GM23338 (cell line): ENCODE measurements at regions not wholly inside any gene's neighbourhood (a gene's known extent, or its start where the extent isn't known, plus 50 kb on each side); places are given as distances from the start of the nearest gene placed in this dataset.

Experiments
- EZH2 ChIP-seq: fragments of 200-600 bp; sonication (generic); IDR thresholded peaks from one replicate; pipeline ENCODE4 v1.8.0; 2017; ENCODE audit warnings: antibody characterized with exemption, mild to moderate bottlenecking, low read depth; ENCODE audit not compliant: unreplicated experiment
- EZH2phosphoT487 ChIP-seq: fragments of 200-600 bp; sonication (generic); IDR thresholded peaks from one replicate; pipeline ENCODE4 v1.8.1; 2018; ENCODE audit warnings: antibody characterized with exemption; ENCODE audit not compliant: unreplicated experiment
- POLR2AphosphoS5 ChIP-seq: IDR thresholded peaks from 2 replicates; pipeline ENCODE4 v1.6.1; 2016; ENCODE audit warnings: antibody characterized with exemption, low read depth
- TF ChIP-seq, protein P1 (sequence below), 2 experiments: fragments of 200-600 bp in 1 of 2; sonication (generic) in 1 of 2; conservative IDR thresholded peaks; 2 replicates each; pipeline versions ENCODE4 v1.5.1 to v1.6.1; 2016 to 2017; ENCODE audit warnings: antibody characterized with exemption in 2 of 2, low read depth in 2 of 2, mild to moderate bottlenecking in 2 of 2, moderate library complexity in 1 of 2

DNA sequence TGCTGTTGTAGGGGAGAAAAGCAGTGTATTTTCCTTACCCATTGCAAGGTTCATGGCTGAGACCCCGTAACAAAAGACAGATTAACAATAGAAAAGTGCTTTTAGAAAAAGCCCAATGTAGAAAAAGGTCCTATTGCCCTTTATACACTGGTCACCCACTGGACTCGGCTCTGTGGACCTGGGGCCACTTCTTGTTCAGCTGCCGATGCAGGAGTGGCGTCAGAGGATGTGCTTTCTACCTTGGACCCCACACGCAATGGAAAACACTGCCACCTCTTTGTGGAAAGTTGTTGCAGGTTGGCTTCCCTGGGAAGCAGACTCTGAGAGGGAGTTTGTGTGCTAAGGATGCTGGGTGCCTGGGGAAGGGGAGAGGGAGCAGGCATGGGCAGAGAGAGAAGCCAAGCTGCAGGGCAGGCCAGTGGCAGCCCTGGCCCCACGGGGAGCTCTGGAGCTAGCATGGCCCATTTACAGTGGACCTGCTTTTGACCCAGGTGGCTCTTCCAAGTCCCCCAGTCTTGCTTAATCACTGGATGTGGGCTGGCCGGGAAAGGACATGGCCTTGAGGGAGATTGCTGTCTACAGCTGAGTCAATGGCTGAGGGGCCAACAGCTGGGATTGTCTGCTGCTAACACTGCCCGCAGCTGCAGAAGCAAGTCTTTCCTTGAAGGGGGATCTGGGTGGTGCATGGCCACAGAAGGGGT is 142.9 kb downstream of the CDC5L start:
- TF ChIP-seq, protein P1, sequence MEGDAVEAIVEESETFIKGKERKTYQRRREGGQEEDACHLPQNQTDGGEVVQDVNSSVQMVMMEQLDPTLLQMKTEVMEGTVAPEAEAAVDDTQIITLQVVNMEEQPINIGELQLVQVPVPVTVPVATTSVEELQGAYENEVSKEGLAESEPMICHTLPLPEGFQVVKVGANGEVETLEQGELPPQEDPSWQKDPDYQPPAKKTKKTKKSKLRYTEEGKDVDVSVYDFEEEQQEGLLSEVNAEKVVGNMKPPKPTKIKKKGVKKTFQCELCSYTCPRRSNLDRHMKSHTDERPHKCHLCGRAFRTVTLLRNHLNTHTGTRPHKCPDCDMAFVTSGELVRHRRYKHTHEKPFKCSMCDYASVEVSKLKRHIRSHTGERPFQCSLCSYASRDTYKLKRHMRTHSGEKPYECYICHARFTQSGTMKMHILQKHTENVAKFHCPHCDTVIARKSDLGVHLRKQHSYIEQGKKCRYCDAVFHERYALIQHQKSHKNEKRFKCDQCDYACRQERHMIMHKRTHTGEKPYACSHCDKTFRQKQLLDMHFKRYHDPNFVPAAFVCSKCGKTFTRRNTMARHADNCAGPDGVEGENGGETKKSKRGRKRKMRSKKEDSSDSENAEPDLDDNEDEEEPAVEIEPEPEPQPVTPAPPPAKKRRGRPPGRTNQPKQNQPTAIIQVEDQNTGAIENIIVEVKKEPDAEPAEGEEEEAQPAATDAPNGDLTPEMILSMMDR (conservative IDR thresholded peaks at IDR 0.05; ENCODE audit: low read depth in 2 of 2), result no peak
- TF ChIP-seq POLR2AphosphoS5 (no peak), EZH2 (no peak), EZH2phosphoT487 (no peak)
